Stimulated activated CD8-positive, alpha-beta memory T cell treated with anti-CD3 and anti-CD28 coated beads, Interleukin-15, amount 100 ng/mL, for 24 hours (primary cell): ENCODE measurements at regions not wholly inside any gene's neighbourhood (a gene's known extent, or its start where the extent isn't known, plus 50 kb on each side); places are given as distances from the start of the nearest gene placed in this dataset.
"Not testable (repeated sequence)": the region's sequence is repeated elsewhere in the genome, so short reads cannot be mapped to it uniquely, and the experiment has no call there.

Experiments
- DNase-seq: peaks from one replicate; pipeline ENCODE4 v3.0.0-alpha.2; 2020; ENCODE audit warnings: low read depth

GRCh38 chr5:18563853-18564252 is 929.6 kb downstream of the TAF11L14 start:
- DNase-seq = no peak

- DNase-seq = no peak
Observed at GRCh38 chr5:18566671-18567070, 932.4 kb downstream of the TAF11L14 start.

- DNase-seq = no peak
Observed at GRCh38 chr5:18576586-18576985, 942.3 kb downstream of the TAF11L14 start.

- DNase-seq = no peak
Observed at GRCh38 chr5:18601185-18601584, 966.9 kb downstream of the TAF11L14 start.

GRCh38 chr5:18602402-18602801 is 968.1 kb downstream of the TAF11L14 start:
- DNase-seq = no peak

- DNase-seq = no peak
Observed at GRCh38 chr5:18605186-18605585, 970.9 kb downstream of the TAF11L14 start.

- DNase-seq = no peak
Observed at GRCh38 chr5:18607570-18607969, 973.3 kb downstream of the TAF11L14 start.

GRCh38 chr5:18617191-18617590 is 982.9 kb downstream of the TAF11L14 start:
- DNase-seq = not testable (repeated sequence)

GRCh38 chr5:18630458-18631045 is 996.3 kb downstream of the TAF11L14 start:
- DNase-seq = no peak

GRCh38 chr5:18652404-18653215 is 1018.4 kb downstream of the TAF11L14 start:
- no peak for DNase-seq

- no peak for DNase-seq
Observed at GRCh38 chr5:18653216-18653752, 1019.0 kb downstream of the TAF11L14 start.

GRCh38 chr5:18660511-18660910 is 1026.3 kb downstream of the TAF11L14 start:
- no peak for DNase-seq

- no peak for DNase-seq
Observed at GRCh38 chr5:18662231-18662630, 1028.0 kb downstream of the TAF11L14 start.

- DNase-seq = not testable (repeated sequence)
Observed at GRCh38 chr5:18674212-18674611, 1040.0 kb downstream of the TAF11L14 start.

- DNase-seq = no peak
Observed at GRCh38 chr5:18675041-18675440, 1040.8 kb downstream of the TAF11L14 start.

GRCh38 chr5:18686253-18686652 is 1052.0 kb downstream of the TAF11L14 start:
- DNase-seq = no peak

GRCh38 chr5:18687429-18687828 is 1053.2 kb downstream of the TAF11L14 start:
- no peak for DNase-seq

- no peak for DNase-seq
Observed at GRCh38 chr5:18699681-18700080, 1065.4 kb downstream of the TAF11L14 start.

- DNase-seq = no peak
Observed at GRCh38 chr5:18702821-18703220, 1068.6 kb downstream of the TAF11L14 start.

GRCh38 chr5:18712936-18713485 is 1078.8 kb downstream of the TAF11L14 start:
- DNase-seq = no peak

GRCh38 chr5:18720002-18720401 is 1085.7 kb downstream of the TAF11L14 start:
- no peak for DNase-seq

GRCh38 chr5:18732556-18733479 is 1098.6 kb downstream of the TAF11L14 start:
- no peak for DNase-seq
